Prostate gland (tissue), 2 donors: ENCODE measurements at regions not wholly inside any gene's neighbourhood (a gene's known extent, or its start where the extent isn't known, plus 50 kb on each side); places are given as distances from the start of the nearest gene placed in this dataset.

Experiments
- DNase-seq: peaks from one replicate; pipeline ENCODE4 v3.0.0-alpha.2; 2019; ENCODE audit warnings: low spot score
- H3K27ac ChIP-seq, 2 donors: fragments of 200-600 bp; sonication (generic); 2 replicates each; pipeline ENCODE4 v1.5.1; 2017 to 2019
- H3K27me3 ChIP-seq: fragments of 200-600 bp; sonication (generic); replicated peaks from 2 replicates; pipeline ENCODE4 v1.5.1; 2019; ENCODE audit not compliant: insufficient read depth
- H3K36me3 ChIP-seq, 2 donors: fragments of 200-600 bp; sonication (generic); 1 replicate in 1 of 2; 2 replicates in 1 of 2; pipeline versions ENCODE4 v1.5.1 to v1.8.1; 2017 to 2019
- H3K4me1 ChIP-seq: fragments of 200-600 bp; sonication (generic); replicated peaks from 2 replicates; pipeline ENCODE4 v1.5.1; 2019
- H3K4me3 ChIP-seq, 2 donors: fragments of 200-600 bp; sonication (generic); 2 replicates each; pipeline ENCODE4 v1.5.1; 2017 to 2019
- H3K9me3 ChIP-seq: fragments of 200-600 bp; sonication (generic); 2 replicates; pipeline ENCODE4 v1.5.1; 2017
- CTCF ChIP-seq, 4 experiments: fragments of 200-600 bp in 2 of 4; fragments of 450-650 bp in 2 of 4; sonication (generic) in 2 of 4; IDR thresholded peaks; 1 replicate in 3 of 4; 2 replicates in 1 of 4; pipeline ENCODE4 v1.5.1; 2016 to 2019; ENCODE audit warnings: antibody characterized with exemption in 4 of 4, mild to moderate bottlenecking in 2 of 4, moderate library complexity in 2 of 4
- POLR2A ChIP-seq: fragments of 450-650 bp; IDR thresholded peaks from one replicate; pipeline ENCODE4 v1.6.1; 2016; ENCODE audit warnings: antibody characterized with exemption, mild to moderate bottlenecking
- POLR2AphosphoS5 ChIP-seq: sonication (generic); formaldehyde crosslinking; IDR thresholded peaks from one replicate; pipeline ENCODE4 v1.6.1; 2017; ENCODE audit warnings: antibody characterized with exemption
- WGBS: methylation state at CpG from one replicate; pipeline ENCODE4 v1.1.5; 2018; 5-methylcytosine and 5-hydroxymethylcytosine counted together
- intact Hi-C: fragments of 100-400 bp; cut with DNase I; formaldehyde crosslinking; loops from one replicate; pipeline ENCODE4 v1.14.2; 2022

GRCh38 chrX:149157976-149158375 is 347.1 kb downstream of the IDS start:
- DNase-seq = no peak
- WGBS = 50% methylated on average over 1 of the region's 1 CpG
- Histone ChIP-seq H3K4me1 (no peaks in the 10 kb centered on the region), H3K4me3 (no peak overlapping the region), H3K27me3 (no peaks in the 10 kb centered on the region), H3K36me3 (no peaks in the 10 kb centered on the region), H3K9me3 (no peaks in the 10 kb centered on the region), H3K27ac (no peak overlapping the region)
- TF ChIP-seq CTCF (IDR thresholded peaks at IDR 0.05) (no peak), POLR2AphosphoS5 (no peak)
- intact Hi-C loops = no loop called here

GRCh38 chrX:149152941-149153340 is 352.2 kb downstream of the IDS start:
- Histone ChIP-seq H3K27me3 (no peaks in the 10 kb centered on the region), H3K4me1 (no peaks in the 10 kb centered on the region), H3K4me3 (no peak overlapping the region), H3K36me3 (no peaks in the 10 kb centered on the region), H3K9me3 (no peaks in the 10 kb centered on the region), H3K27ac (no peak overlapping the region)
- DNase-seq = no peak
- WGBS = 54% methylated on average over 3 of the region's 3 CpGs
- intact Hi-C loops = no loop called here
- no peak for TF ChIP-seq POLR2AphosphoS5
- TF ChIP-seq POLR2A = no peak
- no peak for TF ChIP-seq CTCF (IDR thresholded peaks at IDR 0.05)

- Histone ChIP-seq H3K36me3 (no peaks in the 10 kb centered on the region), H3K4me1 (no peaks in the 10 kb centered on the region), H3K9me3 (no peaks in the 10 kb centered on the region), H3K27ac (no peak overlapping the region), H3K27me3 (no peaks in the 10 kb centered on the region), H3K4me3 (no peak overlapping the region)
- TF ChIP-seq CTCF (IDR thresholded peaks at IDR 0.05) (no peak), POLR2A (no peak), POLR2AphosphoS5 (no peak)
- 72% methylated on average over 3 of the region's 3 CpGs for WGBS
- DNase-seq = no peak
- intact Hi-C loops = no loop called here
These were observed 353.0 kb downstream of the IDS start for GRCh38 chrX:149151805-149152757.

- Histone ChIP-seq H3K4me1 (no peaks in the 10 kb centered on the region), H3K4me3 (no peak overlapping the region), H3K27ac (no peak overlapping the region), H3K36me3 (no peaks in the 10 kb centered on the region), H3K9me3 (no peaks in the 10 kb centered on the region), H3K27me3 (no peaks in the 10 kb centered on the region)
- WGBS = 41% methylated on average over 3 of the region's 3 CpGs
- DNase-seq = no peak
- intact Hi-C loops = no loop called here
- TF ChIP-seq POLR2A (no peak), POLR2AphosphoS5 (no peak), CTCF (IDR thresholded peaks at IDR 0.05) (no peak)
These were observed 359.2 kb downstream of the IDS start for GRCh38 chrX:149145845-149146285.

- intact Hi-C loops = no loop called here
- no peak for DNase-seq
- Histone ChIP-seq H3K9me3 (no peaks in the 10 kb centered on the region), H3K4me3 (no peak overlapping the region), H3K27ac (no peak overlapping the region), H3K27me3 (no peaks in the 10 kb centered on the region), H3K36me3 (no peaks in the 10 kb centered on the region), H3K4me1 (no peaks in the 10 kb centered on the region)
- 70% methylated on average over 3 of the region's 3 CpGs for WGBS
- TF ChIP-seq POLR2A = no peak
- no peak for TF ChIP-seq CTCF (IDR thresholded peaks at IDR 0.05)
- TF ChIP-seq POLR2AphosphoS5 = no peak
These were observed 373.3 kb downstream of the IDS start for GRCh38 chrX:149131774-149132173.
